HL-60 (cell line): ENCODE measurements at regions not wholly inside any gene's neighbourhood (a gene's known extent, or its start where the extent isn't known, plus 50 kb on each side); places are given as distances from the start of the nearest gene placed in this dataset.

ENCODE experiments used
- POLR2AphosphoS5 ChIP-seq: IDR thresholded peaks from 2 replicates; pipeline ENCODE4 v1.6.1; 2012; ENCODE audit warnings: low read depth
- TF ChIP-seq, protein P1 (sequence below): IDR thresholded peaks from one replicate; pipeline ENCODE4 v1.5.1; 2011; ENCODE audit warnings: low read length, control low read depth, inconsistent platforms; ENCODE audit not compliant: insufficient read depth
- TF ChIP-seq, protein P2 (sequence below): IDR thresholded peaks from 2 replicates; pipeline ENCODE4 v1.6.1; 2012; ENCODE audit warnings: low read depth; ENCODE audit not compliant: insufficient replicate concordance

DNA sequence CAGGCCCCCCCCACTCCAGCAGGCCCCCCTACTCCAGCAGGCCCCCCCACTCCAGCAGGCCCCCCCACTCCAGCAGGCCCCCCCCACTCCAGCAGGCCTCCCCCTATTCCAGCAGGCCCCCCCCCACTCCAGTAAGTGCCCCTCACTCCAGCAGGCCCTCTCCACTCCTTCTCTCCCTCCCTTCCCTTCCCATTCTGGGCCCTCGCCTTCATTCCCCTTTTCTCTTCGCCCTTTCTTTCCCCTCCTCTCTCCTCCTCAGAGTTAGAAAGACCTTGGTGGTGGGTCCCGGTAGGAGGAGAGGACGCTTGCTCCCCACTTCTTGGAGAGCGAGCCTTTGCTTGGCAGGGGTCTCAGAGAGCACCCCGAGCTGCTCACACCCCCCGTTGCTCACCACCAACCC is 177.0 kb upstream of the TNRC6C start:
- TF ChIP-seq, protein P1, sequence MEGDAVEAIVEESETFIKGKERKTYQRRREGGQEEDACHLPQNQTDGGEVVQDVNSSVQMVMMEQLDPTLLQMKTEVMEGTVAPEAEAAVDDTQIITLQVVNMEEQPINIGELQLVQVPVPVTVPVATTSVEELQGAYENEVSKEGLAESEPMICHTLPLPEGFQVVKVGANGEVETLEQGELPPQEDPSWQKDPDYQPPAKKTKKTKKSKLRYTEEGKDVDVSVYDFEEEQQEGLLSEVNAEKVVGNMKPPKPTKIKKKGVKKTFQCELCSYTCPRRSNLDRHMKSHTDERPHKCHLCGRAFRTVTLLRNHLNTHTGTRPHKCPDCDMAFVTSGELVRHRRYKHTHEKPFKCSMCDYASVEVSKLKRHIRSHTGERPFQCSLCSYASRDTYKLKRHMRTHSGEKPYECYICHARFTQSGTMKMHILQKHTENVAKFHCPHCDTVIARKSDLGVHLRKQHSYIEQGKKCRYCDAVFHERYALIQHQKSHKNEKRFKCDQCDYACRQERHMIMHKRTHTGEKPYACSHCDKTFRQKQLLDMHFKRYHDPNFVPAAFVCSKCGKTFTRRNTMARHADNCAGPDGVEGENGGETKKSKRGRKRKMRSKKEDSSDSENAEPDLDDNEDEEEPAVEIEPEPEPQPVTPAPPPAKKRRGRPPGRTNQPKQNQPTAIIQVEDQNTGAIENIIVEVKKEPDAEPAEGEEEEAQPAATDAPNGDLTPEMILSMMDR, result no peak
- no peak for TF ChIP-seq POLR2AphosphoS5
- TF ChIP-seq, protein P2, sequence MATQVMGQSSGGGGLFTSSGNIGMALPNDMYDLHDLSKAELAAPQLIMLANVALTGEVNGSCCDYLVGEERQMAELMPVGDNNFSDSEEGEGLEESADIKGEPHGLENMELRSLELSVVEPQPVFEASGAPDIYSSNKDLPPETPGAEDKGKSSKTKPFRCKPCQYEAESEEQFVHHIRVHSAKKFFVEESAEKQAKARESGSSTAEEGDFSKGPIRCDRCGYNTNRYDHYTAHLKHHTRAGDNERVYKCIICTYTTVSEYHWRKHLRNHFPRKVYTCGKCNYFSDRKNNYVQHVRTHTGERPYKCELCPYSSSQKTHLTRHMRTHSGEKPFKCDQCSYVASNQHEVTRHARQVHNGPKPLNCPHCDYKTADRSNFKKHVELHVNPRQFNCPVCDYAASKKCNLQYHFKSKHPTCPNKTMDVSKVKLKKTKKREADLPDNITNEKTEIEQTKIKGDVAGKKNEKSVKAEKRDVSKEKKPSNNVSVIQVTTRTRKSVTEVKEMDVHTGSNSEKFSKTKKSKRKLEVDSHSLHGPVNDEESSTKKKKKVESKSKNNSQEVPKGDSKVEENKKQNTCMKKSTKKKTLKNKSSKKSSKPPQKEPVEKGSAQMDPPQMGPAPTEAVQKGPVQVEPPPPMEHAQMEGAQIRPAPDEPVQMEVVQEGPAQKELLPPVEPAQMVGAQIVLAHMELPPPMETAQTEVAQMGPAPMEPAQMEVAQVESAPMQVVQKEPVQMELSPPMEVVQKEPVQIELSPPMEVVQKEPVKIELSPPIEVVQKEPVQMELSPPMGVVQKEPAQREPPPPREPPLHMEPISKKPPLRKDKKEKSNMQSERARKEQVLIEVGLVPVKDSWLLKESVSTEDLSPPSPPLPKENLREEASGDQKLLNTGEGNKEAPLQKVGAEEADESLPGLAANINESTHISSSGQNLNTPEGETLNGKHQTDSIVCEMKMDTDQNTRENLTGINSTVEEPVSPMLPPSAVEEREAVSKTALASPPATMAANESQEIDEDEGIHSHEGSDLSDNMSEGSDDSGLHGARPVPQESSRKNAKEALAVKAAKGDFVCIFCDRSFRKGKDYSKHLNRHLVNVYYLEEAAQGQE, result no peak
